GM20000 (cell line): ENCODE measurements at regions not wholly inside any gene's neighbourhood (a gene's known extent, or its start where the extent isn't known, plus 50 kb on each side); places are given as distances from the start of the nearest gene placed in this dataset.

ENCODE experiments used
- DNase-seq: peaks from one replicate; pipeline ENCODE4 v3.0.0; 2012; ENCODE audit warnings: low spot score
- TF ChIP-seq, protein P1 (sequence below): IDR thresholded peaks from 2 replicates; pipeline ENCODE4 v1.5.1; 2012; ENCODE audit warnings: mild to moderate bottlenecking, control low read depth; ENCODE audit errors: extremely low read depth, missing control alignments

DNA sequence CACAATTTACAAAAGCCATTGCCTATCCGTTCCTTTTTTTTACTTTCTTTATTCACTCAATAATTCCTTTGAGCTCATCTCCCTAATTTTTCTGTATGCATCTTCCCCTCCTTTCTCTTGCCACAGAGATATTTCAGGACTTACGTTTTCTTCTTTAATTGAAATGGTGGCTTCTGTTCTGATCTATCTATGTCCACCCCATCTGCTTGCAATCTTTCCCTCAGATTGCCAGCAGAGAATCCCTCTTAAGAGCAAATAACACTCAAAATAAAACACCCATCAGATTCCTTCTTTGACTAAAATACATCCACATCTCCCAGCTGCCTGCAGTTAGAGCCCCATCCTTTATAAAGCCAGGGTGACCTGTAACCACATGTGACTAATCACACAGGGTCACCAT is 478.6 kb downstream of the EFNB2 start:
- TF ChIP-seq, protein P1, sequence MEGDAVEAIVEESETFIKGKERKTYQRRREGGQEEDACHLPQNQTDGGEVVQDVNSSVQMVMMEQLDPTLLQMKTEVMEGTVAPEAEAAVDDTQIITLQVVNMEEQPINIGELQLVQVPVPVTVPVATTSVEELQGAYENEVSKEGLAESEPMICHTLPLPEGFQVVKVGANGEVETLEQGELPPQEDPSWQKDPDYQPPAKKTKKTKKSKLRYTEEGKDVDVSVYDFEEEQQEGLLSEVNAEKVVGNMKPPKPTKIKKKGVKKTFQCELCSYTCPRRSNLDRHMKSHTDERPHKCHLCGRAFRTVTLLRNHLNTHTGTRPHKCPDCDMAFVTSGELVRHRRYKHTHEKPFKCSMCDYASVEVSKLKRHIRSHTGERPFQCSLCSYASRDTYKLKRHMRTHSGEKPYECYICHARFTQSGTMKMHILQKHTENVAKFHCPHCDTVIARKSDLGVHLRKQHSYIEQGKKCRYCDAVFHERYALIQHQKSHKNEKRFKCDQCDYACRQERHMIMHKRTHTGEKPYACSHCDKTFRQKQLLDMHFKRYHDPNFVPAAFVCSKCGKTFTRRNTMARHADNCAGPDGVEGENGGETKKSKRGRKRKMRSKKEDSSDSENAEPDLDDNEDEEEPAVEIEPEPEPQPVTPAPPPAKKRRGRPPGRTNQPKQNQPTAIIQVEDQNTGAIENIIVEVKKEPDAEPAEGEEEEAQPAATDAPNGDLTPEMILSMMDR, result no peak

DNA sequence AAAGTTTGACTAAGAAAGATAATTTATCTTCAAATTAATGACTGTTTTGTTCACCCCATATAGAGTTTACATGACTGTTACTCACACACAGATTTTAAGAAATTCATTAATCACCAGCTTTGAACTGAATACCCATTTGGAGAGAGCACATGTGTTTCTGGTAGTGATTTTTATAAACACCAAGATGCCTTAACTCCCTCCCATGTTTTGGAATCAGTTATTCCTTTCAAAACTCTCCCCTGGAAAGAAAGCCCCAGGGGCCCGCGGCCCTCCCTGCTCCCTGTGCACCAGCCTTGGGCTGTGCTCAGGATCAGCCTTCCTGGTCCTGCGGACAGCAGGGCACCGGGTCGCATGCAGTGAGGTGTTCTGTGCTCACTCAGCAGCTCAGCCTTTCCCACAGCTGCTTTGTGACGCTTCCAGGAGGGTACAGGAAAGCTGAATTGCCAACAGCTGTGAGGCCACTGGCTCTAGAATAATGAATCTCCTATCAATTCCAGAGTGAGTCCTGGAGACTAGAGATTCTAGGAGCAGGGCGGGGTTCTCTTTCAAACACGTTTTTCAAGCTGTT is 483.2 kb downstream of the EFNB2 start:
- TF ChIP-seq, protein P1, result no peak
- DNase-seq, result no peak

More for the DNA sequence above, 478.6 kb downstream of the EFNB2 start:
- no peak for DNase-seq

DNA sequence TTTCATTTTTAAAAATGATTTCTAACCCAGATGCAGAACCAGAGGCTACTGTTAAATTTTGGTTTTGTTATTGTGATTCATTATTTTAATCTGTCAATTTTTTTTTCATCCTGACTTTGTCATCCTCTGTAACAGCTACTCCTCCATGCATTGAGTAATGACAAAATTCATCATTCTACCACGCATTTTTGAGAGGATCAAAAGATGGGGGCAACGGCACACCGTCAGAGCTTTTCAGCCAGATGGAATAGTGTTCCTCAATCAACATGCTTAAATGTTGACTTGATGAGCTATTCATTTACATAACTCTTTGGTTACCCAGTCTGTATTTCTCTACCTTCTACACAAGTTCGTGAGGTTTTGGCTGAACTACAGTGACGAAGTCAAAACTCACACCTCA is 486.3 kb downstream of the EFNB2 start:
- DNase-seq, result no peak
- TF ChIP-seq, protein P1, result no peak

DNA sequence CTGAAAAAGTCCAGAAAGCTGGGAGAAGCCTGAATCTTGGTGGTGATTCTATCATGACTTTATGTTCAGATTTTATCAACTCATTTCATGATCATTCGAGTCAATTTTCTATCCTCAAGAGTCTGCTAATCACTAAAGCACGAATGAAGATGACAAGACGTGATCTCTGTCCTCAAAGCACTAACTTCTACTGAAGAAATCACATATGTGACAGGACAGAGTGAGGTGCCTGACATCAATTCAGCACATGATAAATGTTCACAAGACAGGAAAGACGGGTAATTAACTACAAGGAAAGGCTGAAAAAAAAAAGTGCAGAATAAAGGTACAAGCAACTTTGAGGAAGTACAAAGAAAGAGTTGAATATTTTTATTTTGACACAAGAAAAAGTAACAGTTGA is 487.1 kb downstream of the EFNB2 start:
- TF ChIP-seq, protein P1, result no peak
- DNase-seq, result no peak

DNA sequence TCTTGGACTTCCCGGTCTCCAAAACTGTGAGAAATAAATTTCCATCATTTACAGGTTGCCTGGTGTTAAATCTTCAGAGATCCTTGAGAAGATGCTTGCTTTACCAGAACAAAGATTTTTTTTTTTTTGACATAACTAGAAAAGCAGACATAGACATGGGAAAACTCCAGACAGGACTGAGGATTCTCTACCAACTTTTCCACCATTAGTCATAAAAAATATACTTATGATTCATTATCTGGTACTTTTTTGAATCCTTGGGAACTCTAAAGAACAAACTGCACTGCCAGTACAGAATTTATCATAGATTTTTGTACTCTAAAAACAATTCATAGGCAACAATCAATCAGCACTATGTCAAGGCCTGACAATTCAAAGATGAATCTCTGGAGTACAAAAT is 487.6 kb downstream of the EFNB2 start:
- DNase-seq, result no peak
- TF ChIP-seq, protein P1, result no peak

DNA sequence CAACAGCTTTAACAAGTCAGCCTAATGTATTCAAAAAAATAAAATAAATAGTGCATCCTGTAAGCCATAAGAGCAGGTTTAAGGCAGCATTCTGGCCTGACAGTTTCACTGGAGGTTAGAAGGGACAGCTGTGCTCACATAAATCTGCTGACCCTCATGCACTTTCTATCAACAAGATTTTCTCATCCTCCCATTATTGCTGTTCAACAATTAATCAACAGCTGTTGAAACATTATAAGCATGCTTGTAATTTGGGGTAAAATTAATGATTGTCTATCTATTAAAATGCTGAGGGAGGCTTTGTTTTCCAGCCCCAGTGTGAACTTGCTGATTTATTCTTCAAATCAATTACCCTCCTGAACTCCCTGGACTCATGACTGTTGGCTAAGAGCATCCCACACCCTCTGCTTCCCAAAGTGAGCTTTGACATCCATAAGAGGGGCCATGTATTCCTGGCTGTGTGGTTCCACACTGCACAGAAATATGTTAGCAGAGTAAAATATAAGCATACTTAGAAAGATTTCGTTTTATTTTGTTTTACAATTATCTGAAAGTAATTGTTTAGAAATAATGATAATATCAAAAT is 492.4 kb downstream of the EFNB2 start:
- TF ChIP-seq, protein P1, result no peak
- DNase-seq, result no peak

DNA sequence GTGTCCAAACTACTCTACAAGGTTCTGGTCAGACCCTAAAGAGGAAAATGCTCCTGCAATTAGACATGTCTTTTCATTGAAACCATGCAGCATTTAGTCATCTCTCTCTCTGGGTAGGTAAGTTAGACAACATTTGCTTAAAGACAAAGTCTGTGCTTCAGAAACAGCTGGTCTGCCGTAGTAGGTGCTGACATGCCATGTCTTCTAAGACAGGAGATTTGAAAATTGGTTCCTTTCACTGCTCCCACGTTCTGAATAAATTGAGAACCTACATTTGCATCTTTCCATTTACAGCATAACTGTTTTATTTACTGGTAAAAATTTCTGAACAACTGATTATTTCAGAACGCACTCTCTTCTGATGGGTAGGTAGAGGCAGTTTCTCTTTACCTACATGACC is 494.0 kb downstream of the EFNB2 start:
- TF ChIP-seq, protein P1, result no peak
- DNase-seq, result no peak
